CD14-positive monocyte (primary cell): ENCODE measurements at regions not wholly inside any gene's neighbourhood (a gene's known extent, or its start where the extent isn't known, plus 50 kb on each side); places are given as distances from the start of the nearest gene placed in this dataset.

ENCODE experiments used
- DNase-seq, 3 donors: peaks; one replicate each; pipeline ENCODE4 v3.0.0-alpha.2; 2011 to 2022
- H2AFZ ChIP-seq: 2 replicates; pipeline ENCODE4 v1.6.0; 2012; ENCODE audit warnings: mild to moderate bottlenecking, low read depth, low read length, inconsistent platforms; ENCODE audit not compliant: insufficient read depth, poor library complexity, severe bottlenecking
- H3K27ac ChIP-seq, 2 donors: 1 replicate in 1 of 2; 2 replicates in 1 of 2; pipeline ENCODE4 v1.5.1; 2012 to 2013; ENCODE audit warnings: low read length in 2 of 2, control low read depth in 1 of 2, inconsistent platforms in 1 of 2, low read depth in 1 of 2, mild to moderate bottlenecking in 1 of 2
- H3K27me3 ChIP-seq, 2 donors: one replicate each; pipeline versions ENCODE4 v1.6.0 to v1.6.1; 2011 to 2013; ENCODE audit warnings: low read length in 2 of 2; ENCODE audit not compliant: control insufficient read depth in 2 of 2, insufficient read depth in 2 of 2
- H3K36me3 ChIP-seq, 2 donors: replicated peaks in 1 of 2; 1 replicate in 1 of 2; 2 replicates in 1 of 2; pipeline versions ENCODE4 v1.5.1 to v1.6.1; 2012 to 2013; ENCODE audit warnings: low read length in 2 of 2, control low read depth in 1 of 2, inconsistent platforms in 1 of 2, mild to moderate bottlenecking in 1 of 2; ENCODE audit not compliant: insufficient read depth in 2 of 2, control insufficient read depth in 1 of 2
- H3K4me1 ChIP-seq, 2 donors: 1 replicate in 1 of 2; 2 replicates in 1 of 2; pipeline versions ENCODE4 v1.5.1 to v1.6.1; 2012 to 2013; ENCODE audit warnings: low read length in 2 of 2, control low read depth in 1 of 2, inconsistent platforms in 1 of 2, mild to moderate bottlenecking in 1 of 2, moderate library complexity in 1 of 2; ENCODE audit not compliant: insufficient read depth in 2 of 2, control insufficient read depth in 1 of 2
- H3K4me2 ChIP-seq: replicated peaks from 2 replicates; pipeline ENCODE3; 2012; ENCODE audit warnings: low read length, moderate library complexity, mild to moderate bottlenecking; ENCODE audit not compliant: poor library complexity, severe bottlenecking; ENCODE audit errors: extremely low read depth
- H3K4me3 ChIP-seq, 3 experiments: fragments of 200-600 bp in 1 of 3; sonication (generic) in 1 of 3; replicated peaks in 1 of 3; 1 replicate in 2 of 3; 2 replicates in 1 of 3; pipeline ENCODE4 v1.5.1; 2011 to 2013; ENCODE audit warnings: low read length in 3 of 3, mild to moderate bottlenecking in 3 of 3, control low read depth in 2 of 3, low read depth in 2 of 3, inconsistent platforms in 1 of 3, moderate library complexity in 1 of 3
- H3K79me2 ChIP-seq: 2 replicates; pipeline ENCODE4 v1.6.0; 2012; ENCODE audit warnings: mild to moderate bottlenecking, control low read depth, inconsistent platforms, low read length, moderate library complexity; ENCODE audit not compliant: insufficient read depth
- H3K9ac ChIP-seq: 2 replicates; pipeline ENCODE4 v1.6.0; 2017; ENCODE audit warnings: low read length, mild to moderate bottlenecking; ENCODE audit not compliant: insufficient read depth, poor library complexity, severe bottlenecking
- H3K9me3 ChIP-seq, 2 donors: replicated peaks in 1 of 2; 1 replicate in 1 of 2; 2 replicates in 1 of 2; pipeline versions ENCODE4 v1.5.1 to v1.6.1; 2012 to 2013; ENCODE audit warnings: low read length in 2 of 2, control low read depth in 1 of 2; ENCODE audit not compliant: control insufficient read depth in 1 of 2, insufficient read depth in 1 of 2
- H4K20me1 ChIP-seq: 2 replicates; pipeline ENCODE4 v1.6.0; 2012; ENCODE audit warnings: mild to moderate bottlenecking, low read length, control low read depth, moderate library complexity; ENCODE audit not compliant: insufficient read depth
- H3K27ac Mint-ChIP-seq, 7 donors: one replicate each; pipeline ENCODE4 v1.8.0; 2020; ENCODE audit warnings: mild to moderate bottlenecking in 7 of 7, mixed read lengths in 7 of 7, moderate library complexity in 6 of 7, inconsistent platforms in 2 of 7
- H3K27me3 Mint-ChIP-seq, 3 donors: one replicate each; pipeline ENCODE4 v1.8.0; 2021 to 2022; ENCODE audit warnings: low read depth in 3 of 3, mild to moderate bottlenecking in 3 of 3, mixed read lengths in 3 of 3, moderate library complexity in 3 of 3, inconsistent platforms in 1 of 3
- H3K36me3 Mint-ChIP-seq, 2 donors: one replicate each; pipeline ENCODE4 v1.8.0; 2020; ENCODE audit warnings: mixed read lengths in 2 of 2, inconsistent platforms in 1 of 2, mild to moderate bottlenecking in 1 of 2
- H3K4me1 Mint-ChIP-seq: one replicate; pipeline ENCODE4 v1.8.0; 2020; ENCODE audit warnings: mild to moderate bottlenecking, mixed read lengths
- H3K4me3 Mint-ChIP-seq, 2 donors: one replicate each; pipeline ENCODE4 v1.8.0; 2020; ENCODE audit warnings: mild to moderate bottlenecking in 2 of 2, mixed read lengths in 2 of 2, moderate library complexity in 1 of 2
- H3K9me3 Mint-ChIP-seq, 7 donors: one replicate each; pipeline ENCODE4 v1.8.0; 2020 to 2022; ENCODE audit warnings: mixed read lengths in 7 of 7, mild to moderate bottlenecking in 6 of 7, moderate library complexity in 6 of 7, inconsistent platforms in 2 of 7
- CTCF ChIP-seq: fragments of 200-600 bp; IDR thresholded peaks from one replicate; pipeline ENCODE4 v1.8.0; 2022; ENCODE audit warnings: antibody characterized with exemption, mild to moderate bottlenecking
- WGBS: methylation state at CpG from one replicate; pipeline ENCODE4 v1.1.5; 2013; ENCODE audit warnings: missing lambda C conversion rate; ENCODE audit not compliant: insufficient coverage; 5-methylcytosine and 5-hydroxymethylcytosine counted together
- intact Hi-C, 2 donors: fragments of 100-400 bp; cut with micrococcal nuclease; formaldehyde crosslinking; loops; one replicate each; pipeline versions ENCODE4 v1.15.0 to v1.15.1; 2023

GRCh38 chr4:62387808-62388207 lies 1187.7 kb downstream of the ADGRL3 start:
- Histone ChIP-seq H3K4me3 (no peak overlapping the region), H3K36me3 (no peaks in the 10 kb centered on the region), H3K27ac (no peak overlapping the region), H3K4me1 (no peaks in the 10 kb centered on the region), H2AFZ (no peak overlapping the region), H3K79me2 (no peaks in the 10 kb centered on the region), H4K20me1 (no peaks in the 10 kb centered on the region), H3K4me2 (no peak overlapping the region), H3K9me3 (peaks cover 0 to 4% of the 10 kb centered on the region in 2 donors), H3K27me3 (no peaks in the 10 kb centered on the region), H3K9ac (no peak overlapping the region)
- intact Hi-C loops, result no loop called here
- Mint-ChIP-seq H3K27ac (no peak overlapping the region), H3K9me3 (peaks cover 0 to 13% (median 2%) of the 10 kb centered on the region in 7 donors), H3K27me3 (peaks cover 0 to 3% (median 2%) of the 10 kb centered on the region in 3 donors), H3K4me1 (no peaks in the 10 kb centered on the region), H3K4me3 (no peak overlapping the region), H3K36me3 (no peaks in the 10 kb centered on the region)
- no peak for DNase-seq
- WGBS, result no CpG with 5 or more reads among the region's 3 CpGs
- TF ChIP-seq CTCF, result no peak

- no peak for TF ChIP-seq CTCF
- no peak overlapping the region for H3K4me3 ChIP-seq
- H3K4me2 ChIP-seq, result no peak overlapping the region
- H3K4me3 Mint-ChIP-seq, result no peak overlapping the region
- DNase-seq, result no peak
- H3K36me3 Mint-ChIP-seq, result no peaks in the 10 kb centered on the region
- H4K20me1 ChIP-seq, result no peaks in the 10 kb centered on the region
- H3K9ac ChIP-seq, result no peak overlapping the region
- H3K79me2 ChIP-seq, result no peaks in the 10 kb centered on the region
- no peak overlapping the region for H3K27ac Mint-ChIP-seq
- peaks cover 0 to 7% (median 0%) of the 10 kb centered on the region in 7 donors for H3K9me3 Mint-ChIP-seq
- H3K27me3 Mint-ChIP-seq, result peaks cover 0 to 5% (median 0%) of the 10 kb centered on the region in 3 donors
- no peaks in the 10 kb centered on the region for H3K9me3 ChIP-seq
- H3K27me3 ChIP-seq, result no peaks in the 10 kb centered on the region
- intact Hi-C loops, result no loop called here
- H3K36me3 ChIP-seq, result no peaks in the 10 kb centered on the region
- H3K27ac ChIP-seq, result no peak overlapping the region
- no peaks in the 10 kb centered on the region for H3K4me1 ChIP-seq
- no peaks in the 10 kb centered on the region for H3K4me1 Mint-ChIP-seq
- no peak overlapping the region for H2AFZ ChIP-seq
Measured at GRCh38 chr4:62377700-62378099, 1177.6 kb downstream of the ADGRL3 start.
